Sigmoid colon (tissue), 6 donors: ENCODE measurements at regions not wholly inside any gene's neighbourhood (a gene's known extent, or its start where the extent isn't known, plus 50 kb on each side); places are given as distances from the start of the nearest gene placed in this dataset.
A peak's percentile ranks its signal among the peaks of the same experiment; 100 is the strongest.

ENCODE experiments used
- DNase-seq: peaks from one replicate; pipeline ENCODE4 v3.0.0-alpha.2; 2019
- H3K27ac ChIP-seq, 4 donors: fragments of 200-600 bp; sonication (generic); one replicate each; pipeline ENCODE4 v1.5.1; 2016 to 2019; ENCODE audit warnings: mild to moderate bottlenecking in 1 of 4
- H3K27me3 ChIP-seq, 3 donors: fragments of 200-600 bp; sonication (generic); one replicate each; pipeline ENCODE4 v1.5.1; 2019; ENCODE audit warnings: mild to moderate bottlenecking in 1 of 3
- H3K36me3 ChIP-seq, 4 donors: fragments of 200-600 bp; sonication (generic); one replicate each; pipeline ENCODE4 v1.5.1; 2016 to 2019
- H3K4me1 ChIP-seq, 4 donors: fragments of 200-600 bp; sonication (generic); one replicate each; pipeline ENCODE4 v1.5.1; 2017 to 2019
- H3K4me3 ChIP-seq, 4 donors: fragments of 200-600 bp; sonication (generic); one replicate each; pipeline ENCODE4 v1.5.1; 2017 to 2019; ENCODE audit warnings: mild to moderate bottlenecking in 2 of 4, moderate library complexity in 1 of 4
- H3K9me3 ChIP-seq, 4 donors: fragments of 200-600 bp in 3 of 4; sonication (generic) in 3 of 4; one replicate each; pipeline versions ENCODE4 v1.5.1 to v1.6.1; 2013 to 2019
- CTCF ChIP-seq, 4 experiments: fragments of 450-650 bp in 3 of 4; fragments of 200-600 bp in 1 of 4; IDR thresholded peaks; one replicate each; pipeline ENCODE4 v1.5.1; 2016 to 2019; ENCODE audit warnings: antibody characterized with exemption in 4 of 4, mild to moderate bottlenecking in 3 of 4, moderate library complexity in 2 of 4
- EP300 ChIP-seq, 4 donors: sonication (generic); formaldehyde crosslinking; IDR thresholded peaks; one replicate each; pipeline ENCODE4 v1.6.1; 2017; ENCODE audit warnings: antibody characterized with exemption in 4 of 4
- POLR2A ChIP-seq, 2 donors: fragments of 450-650 bp; IDR thresholded peaks; one replicate each; pipeline ENCODE4 v1.6.1; 2016; ENCODE audit warnings: antibody characterized with exemption in 2 of 2, mild to moderate bottlenecking in 2 of 2, moderate library complexity in 2 of 2
- POLR2AphosphoS5 ChIP-seq, 4 donors: sonication (generic); formaldehyde crosslinking; IDR thresholded peaks; one replicate each; pipeline ENCODE4 v1.6.1; 2017; ENCODE audit warnings: antibody characterized with exemption in 4 of 4
- WGBS, 2 donors: extraction: QIAGEN DNeasy Blood & Tissue Kit; methylation state at CpG; one replicate each; pipeline ENCODE4 v1.1.7; 2013; 5-methylcytosine and 5-hydroxymethylcytosine counted together
- intact Hi-C: fragments of 100-400 bp; cut with DNase I; formaldehyde crosslinking; loops from one replicate; pipeline ENCODE4 v1.15.1; 2023
- donor health status: healthy with polysubstance abuse.
- donor health status: healthy.

- TF ChIP-seq CTCF (IDR thresholded peaks at IDR 0.05) (no peak), EP300 (IDR thresholded peaks at IDR 0.05) (no peak), POLR2AphosphoS5 (IDR thresholded peaks at IDR 0.05) (no peak), POLR2A (IDR thresholded peaks at IDR 0.05) (no peak)
- DNase-seq, result no peak
- 71 to 75% methylated on average over 7 of the region's 7 CpGs for WGBS, 2 donors
- no peaks in the 10 kb centered on the region for H3K27me3 ChIP-seq
- H3K36me3 ChIP-seq, result no peaks in the 10 kb centered on the region
- intact Hi-C loops, result no loop called here
- peaks cover 0 to 56% (median 50%) of the 10 kb centered on the region in 4 donors for H3K4me1 ChIP-seq
- H3K4me3 ChIP-seq, result no peak overlapping the region
- H3K27ac ChIP-seq, result peak overlapping the region in 1 of 4 donors; percentile 77
- H3K9me3 ChIP-seq, result no peaks in the 10 kb centered on the region
Measured at GRCh38 chr14:22509036-22509709, 79.9 kb downstream of the DAD1 start.

GRCh38 chr14:22508662-22509035 lies 80.4 kb downstream of the DAD1 start:
- H3K4me1 ChIP-seq, result peaks cover 0 to 51% (median 45%) of the 10 kb centered on the region in 4 donors
- H3K4me3 ChIP-seq, result no peak overlapping the region
- intact Hi-C loops, result no loop called here
- H3K27ac ChIP-seq, result peak overlapping the region in 1 of 4 donors; percentile 77
- H3K27me3 ChIP-seq, result no peaks in the 10 kb centered on the region
- 66 to 89% methylated on average over 4 of the region's 4 CpGs for WGBS, 2 donors
- no peak for DNase-seq
- no peaks in the 10 kb centered on the region for H3K9me3 ChIP-seq
- no peaks in the 10 kb centered on the region for H3K36me3 ChIP-seq
- TF ChIP-seq POLR2A (IDR thresholded peaks at IDR 0.05), result no peak

- Histone ChIP-seq H3K9me3 (no peaks in the 10 kb centered on the region), H3K4me3 (no peak overlapping the region), H3K27me3 (no peaks in the 10 kb centered on the region), H3K36me3 (no peaks in the 10 kb centered on the region), H3K4me1 (peaks cover 0 to 45% (median 40%) of the 10 kb centered on the region in 4 donors), H3K27ac (no peak overlapping the region)
- no peak for TF ChIP-seq POLR2AphosphoS5 (IDR thresholded peaks at IDR 0.05)
- TF ChIP-seq EP300 (IDR thresholded peaks at IDR 0.05), result no peak
- TF ChIP-seq CTCF (IDR thresholded peaks at IDR 0.05), result no peak
- TF ChIP-seq POLR2A (IDR thresholded peaks at IDR 0.05), result no peak
- intact Hi-C loops, result no loop called here
- no peak for DNase-seq
- 59 to 83% methylated on average over 2 of the region's 2 CpGs for WGBS, 2 donors
Measured at GRCh38 chr14:22508150-22508457, 80.9 kb downstream of the DAD1 start.

- Histone ChIP-seq H3K9me3 (no peaks in the 10 kb centered on the region), H3K4me1 (peaks cover 0 to 33% (median 27%) of the 10 kb centered on the region in 4 donors), H3K27me3 (no peaks in the 10 kb centered on the region), H3K27ac (no peak overlapping the region), H3K36me3 (no peaks in the 10 kb centered on the region), H3K4me3 (no peak overlapping the region)
- intact Hi-C loops, result no loop called here
- TF ChIP-seq POLR2A (IDR thresholded peaks at IDR 0.05), result no peak
- no peak for TF ChIP-seq CTCF (IDR thresholded peaks at IDR 0.05)
- TF ChIP-seq POLR2AphosphoS5 (IDR thresholded peaks at IDR 0.05), result no peak
- TF ChIP-seq EP300 (IDR thresholded peaks at IDR 0.05), result no peak
- 58 to 62% methylated on average over 2 of the region's 2 CpGs for WGBS, 2 donors
- no peak for DNase-seq
Measured at GRCh38 chr14:22506778-22507351, 82.2 kb downstream of the DAD1 start.

GRCh38 chr14:22506378-22506710 lies 82.7 kb downstream of the DAD1 start:
- no peaks in the 10 kb centered on the region for H3K9me3 ChIP-seq
- no peak overlapping the region for H3K27ac ChIP-seq
- 80 to 85% methylated on average over 6 of the region's 6 CpGs for WGBS, 2 donors
- no peaks in the 10 kb centered on the region for H3K27me3 ChIP-seq
- TF ChIP-seq EP300 (IDR thresholded peaks at IDR 0.05) (no peak), POLR2A (IDR thresholded peaks at IDR 0.05) (no peak), CTCF (IDR thresholded peaks at IDR 0.05) (no peak), POLR2AphosphoS5 (IDR thresholded peaks at IDR 0.05) (no peak)
- peaks cover 0 to 28% (median 22%) of the 10 kb centered on the region in 4 donors for H3K4me1 ChIP-seq
- intact Hi-C loops, result no loop called here
- no peak for DNase-seq
- H3K4me3 ChIP-seq, result no peak overlapping the region
- no peaks in the 10 kb centered on the region for H3K36me3 ChIP-seq
